Upper lobe of left lung (tissue), 4 donors: ENCODE measurements at regions not wholly inside any gene's neighbourhood (a gene's known extent, or its start where the extent isn't known, plus 50 kb on each side); places are given as distances from the start of the nearest gene placed in this dataset.

Source experiments
- POLR2A ChIP-seq, 4 donors: fragments of 450-650 bp; IDR thresholded peaks; one replicate each; pipeline ENCODE4 v1.5.1; 2016 to 2017; ENCODE audit warnings: antibody characterized with exemption in 4 of 4, mild to moderate bottlenecking in 2 of 4
- POLR2AphosphoS5 ChIP-seq, 2 donors: sonication (generic); formaldehyde crosslinking; IDR thresholded peaks; one replicate each; pipeline ENCODE4 v1.5.1; 2017; ENCODE audit warnings: antibody characterized with exemption in 2 of 2
- TF ChIP-seq, protein P1 (sequence below), 6 experiments: fragments of 450-650 bp in 4 of 6; fragments of 200-600 bp in 2 of 6; sonication (generic) in 2 of 6; IDR thresholded peaks; one replicate each; pipeline ENCODE4 v1.5.1; 2016 to 2019; ENCODE audit warnings: antibody characterized with exemption in 6 of 6

DNA sequence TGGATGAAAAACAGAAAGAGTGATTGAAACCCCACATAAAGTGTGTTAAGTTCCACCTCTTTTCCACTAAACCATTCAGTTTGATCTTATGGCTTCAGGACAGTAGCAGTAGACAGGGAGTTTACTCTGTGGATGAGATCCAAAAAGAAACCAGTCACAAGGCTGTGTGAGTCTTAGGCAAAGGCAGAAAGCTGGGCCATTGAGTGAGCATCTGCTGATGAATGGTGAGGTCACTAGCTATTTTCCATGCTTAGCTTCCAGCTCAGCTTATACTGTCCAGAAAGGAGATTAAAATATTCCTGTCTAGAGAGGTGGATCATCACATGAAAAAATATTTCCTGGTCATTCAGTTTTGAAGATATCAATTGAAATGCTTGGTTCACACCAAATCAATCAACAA lies 1643.9 kb downstream of the HACE1 start:
- TF ChIP-seq, protein P1, sequence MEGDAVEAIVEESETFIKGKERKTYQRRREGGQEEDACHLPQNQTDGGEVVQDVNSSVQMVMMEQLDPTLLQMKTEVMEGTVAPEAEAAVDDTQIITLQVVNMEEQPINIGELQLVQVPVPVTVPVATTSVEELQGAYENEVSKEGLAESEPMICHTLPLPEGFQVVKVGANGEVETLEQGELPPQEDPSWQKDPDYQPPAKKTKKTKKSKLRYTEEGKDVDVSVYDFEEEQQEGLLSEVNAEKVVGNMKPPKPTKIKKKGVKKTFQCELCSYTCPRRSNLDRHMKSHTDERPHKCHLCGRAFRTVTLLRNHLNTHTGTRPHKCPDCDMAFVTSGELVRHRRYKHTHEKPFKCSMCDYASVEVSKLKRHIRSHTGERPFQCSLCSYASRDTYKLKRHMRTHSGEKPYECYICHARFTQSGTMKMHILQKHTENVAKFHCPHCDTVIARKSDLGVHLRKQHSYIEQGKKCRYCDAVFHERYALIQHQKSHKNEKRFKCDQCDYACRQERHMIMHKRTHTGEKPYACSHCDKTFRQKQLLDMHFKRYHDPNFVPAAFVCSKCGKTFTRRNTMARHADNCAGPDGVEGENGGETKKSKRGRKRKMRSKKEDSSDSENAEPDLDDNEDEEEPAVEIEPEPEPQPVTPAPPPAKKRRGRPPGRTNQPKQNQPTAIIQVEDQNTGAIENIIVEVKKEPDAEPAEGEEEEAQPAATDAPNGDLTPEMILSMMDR (IDR thresholded peaks at IDR 0.05), result no peak
- TF ChIP-seq POLR2A (IDR thresholded peaks at IDR 0.05) (no peak), POLR2AphosphoS5 (IDR thresholded peaks at IDR 0.05) (no peak)
